Stomach (tissue), 4 donors: ENCODE measurements at regions not wholly inside any gene's neighbourhood (a gene's known extent, or its start where the extent isn't known, plus 50 kb on each side); places are given as distances from the start of the nearest gene placed in this dataset.

Experiments used
- CTCF ChIP-seq, 7 experiments: fragments of 450-650 bp in 4 of 7; fragments of 200-600 bp in 3 of 7; sonication (generic) in 3 of 7; IDR thresholded peaks; one replicate each; pipeline ENCODE4 v1.5.1; 2016 to 2019; ENCODE audit warnings: antibody characterized with exemption in 7 of 7, control low read depth in 2 of 7, mild to moderate bottlenecking in 1 of 7
- EP300 ChIP-seq: sonication (generic); formaldehyde crosslinking; IDR thresholded peaks from one replicate; pipeline ENCODE4 v1.6.1; 2017; ENCODE audit warnings: antibody characterized with exemption
- POLR2A ChIP-seq, 4 donors: fragments of 450-650 bp; IDR thresholded peaks; one replicate each; pipeline ENCODE4 v1.6.1; 2016; ENCODE audit warnings: antibody characterized with exemption in 4 of 4, control low read depth in 2 of 4, mild to moderate bottlenecking in 1 of 4, moderate library complexity in 1 of 4

- TF ChIP-seq CTCF (IDR thresholded peaks at IDR 0.05) (no peak), EP300 (no peak), POLR2A (IDR thresholded peaks at IDR 0.05) (no peak)
These were observed 61.7 kb upstream of the VGLL3 start for GRCh38 chr3:87052499-87053260.
